ENCODE measurements at regions not wholly inside any gene's neighbourhood (a gene's known extent, or its start where the extent isn't known, plus 50 kb on each side); places are given as distances from the start of the nearest gene placed in this dataset.

- no peak overlapping the region for H3K4me3 ChIP-seq (ENCODE audit: low read depth, low read length)
- no peaks in the 10 kb centered on the region for H3K36me3 ChIP-seq (ENCODE audit: control insufficient read depth, insufficient read depth, low read length)
- TF ChIP-seq CTCF (IDR thresholded peaks at IDR 0.05; ENCODE audit: insufficient read depth, low read length, poor library complexity, severe bottlenecking), result peak; percentile 45
- DNase-seq (ENCODE audit: low read depth), result no peak
- no peaks in the 10 kb centered on the region for H3K27me3 ChIP-seq (ENCODE audit: control insufficient read depth, insufficient read depth, low read length)
These were observed 187.1 kb upstream of the HAAO start for GRCh38 chr2:42979416-42979869.

GRCh38 chr2:42978887-42979415, 186.6 kb upstream of the HAAO start:
- H3K27me3 ChIP-seq (ENCODE audit: control insufficient read depth, insufficient read depth, low read length), result no peaks in the 10 kb centered on the region
- no peak overlapping the region for H3K4me3 ChIP-seq (ENCODE audit: low read depth, low read length)
- TF ChIP-seq CTCF (IDR thresholded peaks at IDR 0.05; ENCODE audit: insufficient read depth, low read length, poor library complexity, severe bottlenecking), result no peak
- DNase-seq (ENCODE audit: low read depth), result no peak
- no peaks in the 10 kb centered on the region for H3K36me3 ChIP-seq (ENCODE audit: control insufficient read depth, insufficient read depth, low read length)

- H3K27me3 ChIP-seq (ENCODE audit: control insufficient read depth, insufficient read depth, low read length), result no peaks in the 10 kb centered on the region
- TF ChIP-seq CTCF (IDR thresholded peaks at IDR 0.05; ENCODE audit: insufficient read depth, low read length, poor library complexity, severe bottlenecking), result no peak
- H3K4me3 ChIP-seq (ENCODE audit: low read depth, low read length), result no peak overlapping the region
- DNase-seq (ENCODE audit: low read depth), result no peak
- no peaks in the 10 kb centered on the region for H3K36me3 ChIP-seq (ENCODE audit: control insufficient read depth, insufficient read depth, low read length)
These were observed 185.9 kb upstream of the HAAO start for GRCh38 chr2:42978175-42978886.

GRCh38 chr2:42977270-42978174, 185.1 kb upstream of the HAAO start:
- Histone ChIP-seq H3K4me3 (ENCODE audit: low read depth, low read length) (no peak overlapping the region), H3K27me3 (ENCODE audit: control insufficient read depth, insufficient read depth, low read length) (no peaks in the 10 kb centered on the region), H3K36me3 (ENCODE audit: control insufficient read depth, insufficient read depth, low read length) (no peaks in the 10 kb centered on the region)
- DNase-seq (ENCODE audit: low read depth), result no peak
- TF ChIP-seq CTCF (IDR thresholded peaks at IDR 0.05; ENCODE audit: insufficient read depth, low read length, poor library complexity, severe bottlenecking), result no peak

- TF ChIP-seq CTCF (IDR thresholded peaks at IDR 0.05; ENCODE audit: insufficient read depth, low read length, poor library complexity, severe bottlenecking), result no peak
- no peaks in the 10 kb centered on the region for H3K36me3 ChIP-seq (ENCODE audit: control insufficient read depth, insufficient read depth, low read length)
- H3K4me3 ChIP-seq (ENCODE audit: low read depth, low read length), result no peak overlapping the region
- no peak for DNase-seq (ENCODE audit: low read depth)
- H3K27me3 ChIP-seq (ENCODE audit: control insufficient read depth, insufficient read depth, low read length), result no peaks in the 10 kb centered on the region
These were observed 184.0 kb upstream of the HAAO start for GRCh38 chr2:42976351-42976750.
